SU-DHL-6 (cell line): ENCODE measurements at regions not wholly inside any gene's neighbourhood (a gene's known extent, or its start where the extent isn't known, plus 50 kb on each side); places are given as distances from the start of the nearest gene placed in this dataset.

Source experiments
- H2AFZ ChIP-seq: fragments of 200-600 bp; sonication (generic); 2 replicates; pipeline ENCODE4 v1.6.1; 2014; ENCODE audit warnings: low read depth, mild to moderate bottlenecking, moderate library complexity, mixed read lengths, antibody characterized with exemption, low read length; ENCODE audit not compliant: severe bottlenecking
- H3F3A ChIP-seq: fragments of 200-600 bp; shearing (Covaris generic); 2 replicates; pipeline ENCODE4 v1.6.0; 2016; ENCODE audit warnings: antibody characterized with exemption, mild to moderate bottlenecking; ENCODE audit not compliant: insufficient read depth
- H3K27ac ChIP-seq: fragments of 200-600 bp; sonication (generic); 2 replicates; pipeline ENCODE4 v1.5.1; 2016; ENCODE audit warnings: low read depth, mild to moderate bottlenecking, low read length, moderate library complexity, mixed read lengths
- H3K27me3 ChIP-seq: fragments of 200-600 bp; sonication (generic), shearing (Covaris generic); 2 replicates; pipeline ENCODE4 v1.6.0; 2014; ENCODE audit warnings: mild to moderate bottlenecking, low read length
- H3K36me3 ChIP-seq: fragments of 200-600 bp; sonication (generic); 2 replicates; pipeline ENCODE4 v1.6.1; 2014; ENCODE audit warnings: mild to moderate bottlenecking, low read length, mixed read lengths
- H3K4me2 ChIP-seq: fragments of 300-600, 200-600 bp; shearing (Covaris generic), sonication (generic); 2 replicates; pipeline ENCODE4 v1.6.0; 2014; ENCODE audit warnings: low read length, low read depth, mild to moderate bottlenecking; ENCODE audit not compliant: poor library complexity, severe bottlenecking
- H3K4me3 ChIP-seq: fragments of 200-600 bp; sonication (generic); 2 replicates; pipeline ENCODE4 v1.5.1; 2014; ENCODE audit warnings: antibody characterized with exemption, low read length, mild to moderate bottlenecking, mixed read lengths; ENCODE audit not compliant: insufficient read depth, poor library complexity, severe bottlenecking
- H3K79me2 ChIP-seq: fragments of 200-600 bp; sonication (generic); 2 replicates; pipeline ENCODE4 v1.6.1; 2014; ENCODE audit warnings: mild to moderate bottlenecking, low read length, moderate library complexity; ENCODE audit not compliant: insufficient read depth
- H3K9ac ChIP-seq: fragments of 200-600 bp; sonication (generic); 2 replicates; pipeline ENCODE4 v1.7.0; 2014; ENCODE audit warnings: mild to moderate bottlenecking, low read length
- H3K9me2 ChIP-seq: fragments of 200-600 bp; sonication (generic); replicated peaks from 2 replicates; pipeline ENCODE4 v1.6.1; 2014; ENCODE audit warnings: low read length; ENCODE audit not compliant: insufficient read depth
- H3K9me3 ChIP-seq: fragments of 200-600 bp; sonication (generic); 2 replicates; pipeline ENCODE4 v1.6.1; 2014; ENCODE audit warnings: low read length, mixed read lengths; ENCODE audit not compliant: insufficient read depth
- H4K20me1 ChIP-seq: fragments of 200-600 bp; sonication (generic); 2 replicates; pipeline ENCODE4 v1.6.1; 2014; ENCODE audit warnings: low read depth, mild to moderate bottlenecking, antibody characterized with exemption, low read length, moderate library complexity, mixed read lengths
- EZH2phosphoT487 ChIP-seq: fragments of 200-600 bp; sonication (generic), shearing (Covaris generic); conservative IDR thresholded peaks from 2 replicates; pipeline ENCODE4 v1.6.1; 2018; ENCODE audit warnings: mild to moderate bottlenecking, antibody characterized with exemption, low read length, moderate library complexity, mixed read lengths
- TF ChIP-seq, protein P1 (sequence below): fragments of 200-600 bp; sonication (generic); IDR thresholded peaks from one replicate; pipeline ENCODE4 v1.5.1; 2017; ENCODE audit warnings: antibody characterized with exemption, mild to moderate bottlenecking, low read length, moderate library complexity; ENCODE audit not compliant: insufficient read depth, poor library complexity, severe bottlenecking

DNA sequence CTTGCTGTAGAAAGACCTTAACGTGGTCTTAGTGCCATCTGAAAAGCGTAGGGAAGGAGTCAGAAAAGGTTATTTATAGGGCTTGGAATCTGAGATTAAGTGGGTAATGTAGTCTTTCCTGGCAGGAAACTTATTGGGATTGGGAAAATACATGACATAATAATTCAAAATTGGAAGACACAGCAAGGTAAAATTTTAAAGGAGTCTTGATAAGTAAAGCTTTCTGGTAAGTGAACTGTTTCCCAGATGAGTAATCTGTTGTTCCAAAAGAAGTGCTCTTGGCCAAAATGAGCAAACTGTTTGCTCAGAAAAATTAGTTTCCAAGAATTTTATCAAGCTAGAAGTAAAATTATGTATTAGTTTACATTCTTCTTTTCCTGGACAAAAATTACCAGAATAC, 149.3 kb upstream of the TMTC2 start:
- Histone ChIP-seq H3K4me2 (no peak overlapping the region), H3K27ac (no peak overlapping the region), H4K20me1 (no peaks in the 10 kb centered on the region), H2AFZ (no peak overlapping the region), H3K79me2 (no peaks in the 10 kb centered on the region), H3K9me2 (no peaks in the 10 kb centered on the region), H3K9me3 (no peaks in the 10 kb centered on the region), H3F3A (no peaks in the 10 kb centered on the region), H3K4me3 (no peak overlapping the region), H3K27me3 (no peaks in the 10 kb centered on the region), H3K36me3 (no peaks in the 10 kb centered on the region), H3K9ac (no peak overlapping the region)
- TF ChIP-seq EZH2phosphoT487: no peak
- TF ChIP-seq, protein P1, sequence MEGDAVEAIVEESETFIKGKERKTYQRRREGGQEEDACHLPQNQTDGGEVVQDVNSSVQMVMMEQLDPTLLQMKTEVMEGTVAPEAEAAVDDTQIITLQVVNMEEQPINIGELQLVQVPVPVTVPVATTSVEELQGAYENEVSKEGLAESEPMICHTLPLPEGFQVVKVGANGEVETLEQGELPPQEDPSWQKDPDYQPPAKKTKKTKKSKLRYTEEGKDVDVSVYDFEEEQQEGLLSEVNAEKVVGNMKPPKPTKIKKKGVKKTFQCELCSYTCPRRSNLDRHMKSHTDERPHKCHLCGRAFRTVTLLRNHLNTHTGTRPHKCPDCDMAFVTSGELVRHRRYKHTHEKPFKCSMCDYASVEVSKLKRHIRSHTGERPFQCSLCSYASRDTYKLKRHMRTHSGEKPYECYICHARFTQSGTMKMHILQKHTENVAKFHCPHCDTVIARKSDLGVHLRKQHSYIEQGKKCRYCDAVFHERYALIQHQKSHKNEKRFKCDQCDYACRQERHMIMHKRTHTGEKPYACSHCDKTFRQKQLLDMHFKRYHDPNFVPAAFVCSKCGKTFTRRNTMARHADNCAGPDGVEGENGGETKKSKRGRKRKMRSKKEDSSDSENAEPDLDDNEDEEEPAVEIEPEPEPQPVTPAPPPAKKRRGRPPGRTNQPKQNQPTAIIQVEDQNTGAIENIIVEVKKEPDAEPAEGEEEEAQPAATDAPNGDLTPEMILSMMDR: no peak

DNA sequence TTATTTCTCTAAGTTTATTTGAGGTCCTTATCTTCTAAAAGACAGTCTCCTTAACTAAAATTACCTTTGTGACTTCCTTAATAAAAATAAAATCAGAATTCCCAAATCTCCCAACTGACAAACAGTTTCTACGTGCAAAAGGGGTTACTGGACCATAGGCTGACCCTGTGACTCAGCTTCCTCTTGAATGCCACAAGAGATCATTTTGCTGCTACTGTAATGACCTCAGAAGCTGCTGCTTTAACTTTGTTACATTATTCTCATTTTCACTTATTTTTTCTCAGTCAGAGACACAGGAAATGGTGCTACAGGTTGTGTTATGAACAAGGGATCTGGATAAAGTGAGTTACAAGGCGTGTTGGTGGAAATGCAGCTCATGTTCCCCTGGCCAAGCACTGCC, 132.2 kb upstream of the TMTC2 start:
- Histone ChIP-seq H3K79me2 (no peaks in the 10 kb centered on the region), H3K9me3 (no peaks in the 10 kb centered on the region), H3K36me3 (peaks cover 8% of the 10 kb centered on the region; the same call in 1 of the 2 replicates), H4K20me1 (no peaks in the 10 kb centered on the region), H3K27ac (no peak overlapping the region), H3K9ac (no peak overlapping the region), H3K4me2 (no peak overlapping the region), H3K4me3 (no peak overlapping the region), H3K27me3 (no peaks in the 10 kb centered on the region), H3K9me2 (no peaks in the 10 kb centered on the region), H2AFZ (no peak overlapping the region), H3F3A (no peaks in the 10 kb centered on the region)
- no peak for TF ChIP-seq EZH2phosphoT487
- TF ChIP-seq, protein P1: no peak

DNA sequence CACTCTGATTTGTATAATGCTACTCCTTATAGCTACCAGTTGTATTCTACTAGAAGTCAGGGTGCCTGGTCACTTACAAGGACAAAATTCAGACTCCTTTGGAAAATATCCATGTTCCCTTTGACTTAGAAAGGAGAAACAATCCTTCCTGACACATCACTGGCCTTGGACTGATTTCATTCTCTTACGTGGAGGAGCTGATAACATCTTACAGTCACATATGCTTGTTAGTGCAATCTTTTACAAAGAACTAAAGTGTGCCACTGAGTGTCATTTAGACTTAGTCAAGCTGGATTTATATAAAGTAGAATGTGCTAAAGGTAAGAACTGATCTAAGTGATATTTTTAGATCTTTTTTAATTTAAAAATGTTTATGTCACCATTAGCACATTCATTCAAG, 131.0 kb upstream of the TMTC2 start:
- H3F3A ChIP-seq: no peaks in the 10 kb centered on the region
- H3K27me3 ChIP-seq: no peaks in the 10 kb centered on the region
- peaks cover 8% of the 10 kb centered on the region; the same call in 1 of the 2 replicates for H3K36me3 ChIP-seq
- H3K4me2 ChIP-seq: no peak overlapping the region
- H3K9ac ChIP-seq: no peak overlapping the region
- H3K9me2 ChIP-seq: no peaks in the 10 kb centered on the region
- no peak for TF ChIP-seq EZH2phosphoT487
- TF ChIP-seq, protein P1: no peak
- no peaks in the 10 kb centered on the region for H4K20me1 ChIP-seq
- no peaks in the 10 kb centered on the region for H3K9me3 ChIP-seq
- no peak overlapping the region for H3K27ac ChIP-seq
- H3K4me3 ChIP-seq: no peak overlapping the region
- no peak overlapping the region for H2AFZ ChIP-seq
- H3K79me2 ChIP-seq: no peaks in the 10 kb centered on the region
